ENCODE measurements at regions not wholly inside any gene's neighbourhood (a gene's known extent, or its start where the extent isn't known, plus 50 kb on each side); places are given as distances from the start of the nearest gene placed in this dataset.

DNA sequence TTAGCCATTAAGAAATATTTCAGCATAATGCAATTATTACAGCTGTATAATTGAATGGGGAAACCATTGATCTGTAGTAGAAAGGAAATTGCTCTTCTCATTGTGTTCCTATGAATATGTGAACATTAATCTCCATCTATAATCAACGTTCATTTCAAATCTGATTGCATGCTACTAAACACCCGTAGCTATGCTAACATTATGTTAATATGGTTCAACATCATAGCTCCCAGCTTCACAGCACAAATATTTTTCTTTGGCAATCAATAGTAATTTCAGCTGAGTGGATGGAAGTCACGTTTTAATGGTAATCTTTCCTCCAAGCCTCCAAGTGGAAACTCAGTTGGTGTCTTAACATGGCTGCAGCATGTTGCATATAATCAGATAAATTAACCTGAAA, 454.4 kb downstream of the MAFB start:
- DNase-seq = no peak
- TF ChIP-seq GATA1 (IDR thresholded peaks at IDR 0.05; ENCODE audit: low read depth, low read length) (no peak), POLR2A (IDR thresholded peaks at IDR 0.05; ENCODE audit: low read length) (no peak)

DNA sequence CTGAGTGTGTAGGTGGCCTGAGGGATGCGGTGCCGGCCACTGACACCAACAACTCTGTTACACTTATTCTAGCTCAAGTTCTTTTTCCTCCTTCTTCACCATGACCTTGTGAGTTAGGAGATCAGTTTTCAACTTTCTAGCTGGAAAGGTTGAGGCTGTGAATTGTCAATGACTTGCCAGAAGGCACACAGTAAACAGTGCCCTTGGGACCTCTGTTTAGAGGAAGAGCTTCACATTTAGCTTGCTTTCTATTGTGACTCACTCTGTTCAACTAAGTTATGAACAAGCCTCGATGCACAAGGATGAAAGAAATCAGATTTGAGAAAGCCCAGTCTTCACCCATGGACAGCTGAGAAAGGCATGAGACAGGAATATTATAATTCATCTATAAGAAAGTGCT, 455.6 kb downstream of the MAFB start:
- no peak for DNase-seq

DNA sequence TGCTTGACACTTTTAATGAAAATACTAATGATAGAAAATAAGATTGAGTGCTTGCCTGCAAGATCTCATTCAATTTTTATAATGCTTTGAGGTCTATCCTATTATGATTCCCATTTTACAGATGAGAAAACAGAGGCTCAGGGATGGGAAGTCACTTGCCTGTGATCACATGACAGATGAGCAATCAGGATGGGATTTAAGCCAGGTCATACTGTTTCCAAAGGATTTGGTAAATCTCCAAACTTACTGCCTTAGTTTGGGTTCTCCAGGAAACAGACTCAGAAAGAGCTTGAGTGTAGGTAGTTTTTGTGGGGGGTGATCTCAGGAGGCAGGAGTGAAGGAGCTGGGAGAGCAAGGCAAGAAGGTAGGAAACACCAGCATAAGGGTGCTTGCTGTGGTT, 456.3 kb downstream of the MAFB start:
- no peak for TF ChIP-seq POLR2A (IDR thresholded peaks at IDR 0.05; ENCODE audit: low read length)
- no peak for TF ChIP-seq GATA1 (IDR thresholded peaks at IDR 0.05; ENCODE audit: low read depth, low read length)
- no peak for DNase-seq

More for the DNA sequence above, 455.6 kb downstream of the MAFB start:
- TF ChIP-seq GATA1 (IDR thresholded peaks at IDR 0.05; ENCODE audit: low read depth, low read length) (no peak), POLR2A (IDR thresholded peaks at IDR 0.05; ENCODE audit: low read length) (no peak)

DNA sequence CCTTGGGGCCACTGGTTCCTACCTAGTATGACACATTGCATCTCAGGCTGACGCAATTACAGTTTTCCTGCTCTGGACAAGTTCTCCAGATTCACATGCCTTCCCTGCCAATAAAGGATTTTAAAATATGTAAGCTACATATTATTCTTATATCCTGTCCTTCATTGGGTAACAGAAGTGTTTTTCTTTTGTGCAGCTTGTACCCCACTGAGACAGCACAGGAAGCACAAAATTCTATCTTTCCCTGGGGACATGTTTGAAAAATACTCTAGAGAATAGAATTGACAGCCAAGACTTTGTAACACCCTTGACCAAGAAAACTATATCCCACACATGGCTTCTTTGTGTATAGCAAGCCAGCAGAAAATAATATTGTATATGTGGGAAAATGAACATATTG, 456.8 kb downstream of the MAFB start:
- no peak for DNase-seq
- TF ChIP-seq GATA1 (IDR thresholded peaks at IDR 0.05; ENCODE audit: low read depth, low read length) (no peak), POLR2A (IDR thresholded peaks at IDR 0.05; ENCODE audit: low read length) (no peak)

DNA sequence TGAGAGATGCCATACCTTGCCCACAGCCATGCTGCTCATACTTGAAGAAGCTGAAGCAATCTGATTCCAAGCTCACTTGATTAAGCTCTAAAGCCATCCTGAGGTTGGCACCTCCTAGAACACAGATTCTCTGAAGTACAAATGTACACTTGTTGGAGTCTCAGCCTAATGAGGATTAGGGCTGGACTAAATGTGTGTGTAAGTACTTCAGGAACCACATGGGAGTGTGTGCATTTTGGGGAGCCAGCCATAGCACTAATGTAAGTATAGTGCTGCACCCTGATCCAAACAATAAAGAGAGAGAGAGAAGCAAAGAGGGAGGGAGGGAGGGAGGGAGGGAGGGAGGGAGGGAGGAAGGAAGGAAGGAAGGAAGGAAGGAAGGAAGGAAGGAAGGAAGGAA, 458.6 kb downstream of the MAFB start:
- no peak for DNase-seq
- TF ChIP-seq POLR2A (IDR thresholded peaks at IDR 0.05; ENCODE audit: low read length) = no peak
- TF ChIP-seq GATA1 (IDR thresholded peaks at IDR 0.05; ENCODE audit: low read depth, low read length) = no peak

DNA sequence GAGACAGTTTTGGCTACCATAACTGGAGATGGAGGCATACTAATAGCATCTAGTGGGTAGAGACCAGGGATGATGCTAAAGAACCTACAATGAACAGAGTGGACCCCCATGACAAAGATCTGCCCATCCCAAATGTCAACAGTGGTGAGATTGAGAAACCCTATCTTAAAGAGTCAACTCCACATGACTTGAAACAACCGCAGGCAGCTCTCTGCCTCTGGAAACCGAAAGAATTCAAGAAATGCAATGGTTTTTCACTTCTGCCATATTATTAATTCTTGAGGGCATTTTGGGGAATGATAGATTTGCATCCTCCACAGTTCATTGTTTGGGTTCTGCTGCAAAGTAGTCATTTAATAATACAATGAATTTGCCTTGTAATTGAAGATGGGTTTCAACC, 463.4 kb downstream of the MAFB start:
- DNase-seq = no peak
- TF ChIP-seq GATA1 (IDR thresholded peaks at IDR 0.05; ENCODE audit: low read depth, low read length) = no peak
- TF ChIP-seq POLR2A (IDR thresholded peaks at IDR 0.05; ENCODE audit: low read length) = no peak

DNA sequence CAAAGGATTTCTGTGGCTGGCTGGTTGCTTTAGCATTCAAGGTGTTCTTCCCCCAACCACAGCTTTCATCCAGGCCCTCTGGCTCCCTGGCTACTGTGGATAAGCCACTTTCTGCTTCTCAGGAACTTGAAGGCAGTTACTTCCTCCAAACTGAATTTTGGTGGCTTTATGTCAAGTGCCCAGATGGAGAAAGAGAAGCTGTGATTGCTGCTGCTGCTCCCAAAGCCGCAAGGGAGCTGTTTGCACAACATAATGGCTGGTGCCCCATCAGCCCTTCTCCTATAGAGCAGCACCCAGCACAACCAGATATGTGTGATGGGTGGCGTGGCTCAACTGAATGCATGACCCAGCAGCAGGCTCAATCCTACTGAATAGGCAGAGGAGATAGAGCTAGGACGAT, 465.2 kb downstream of the MAFB start:
- TF ChIP-seq POLR2A (IDR thresholded peaks at IDR 0.05; ENCODE audit: low read length) (no peak), GATA1 (IDR thresholded peaks at IDR 0.05; ENCODE audit: low read depth, low read length) (no peak)
- no peak for DNase-seq

DNA sequence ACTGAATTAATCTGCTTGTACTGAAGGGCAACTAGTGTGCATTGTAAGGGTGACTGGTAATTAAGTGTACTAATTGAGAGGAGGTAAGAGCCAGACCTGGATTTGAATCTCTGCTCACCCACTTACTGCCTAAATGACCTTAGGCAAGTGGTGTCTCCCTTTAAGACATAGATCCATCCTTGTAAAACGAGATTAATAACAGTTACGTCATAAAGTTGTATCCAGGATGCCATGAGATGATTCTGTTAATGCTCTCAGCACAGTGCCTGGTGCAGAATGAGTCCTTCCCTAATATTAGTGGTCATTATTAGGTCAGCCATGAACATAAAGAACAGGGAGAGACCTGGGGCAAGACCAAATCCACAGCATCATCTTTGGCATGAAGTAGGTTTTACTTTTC, 470.1 kb downstream of the MAFB start:
- DNase-seq = no peak
- TF ChIP-seq GATA1 (IDR thresholded peaks at IDR 0.05; ENCODE audit: low read depth, low read length) (no peak), POLR2A (IDR thresholded peaks at IDR 0.05; ENCODE audit: low read length) (no peak)

DNA sequence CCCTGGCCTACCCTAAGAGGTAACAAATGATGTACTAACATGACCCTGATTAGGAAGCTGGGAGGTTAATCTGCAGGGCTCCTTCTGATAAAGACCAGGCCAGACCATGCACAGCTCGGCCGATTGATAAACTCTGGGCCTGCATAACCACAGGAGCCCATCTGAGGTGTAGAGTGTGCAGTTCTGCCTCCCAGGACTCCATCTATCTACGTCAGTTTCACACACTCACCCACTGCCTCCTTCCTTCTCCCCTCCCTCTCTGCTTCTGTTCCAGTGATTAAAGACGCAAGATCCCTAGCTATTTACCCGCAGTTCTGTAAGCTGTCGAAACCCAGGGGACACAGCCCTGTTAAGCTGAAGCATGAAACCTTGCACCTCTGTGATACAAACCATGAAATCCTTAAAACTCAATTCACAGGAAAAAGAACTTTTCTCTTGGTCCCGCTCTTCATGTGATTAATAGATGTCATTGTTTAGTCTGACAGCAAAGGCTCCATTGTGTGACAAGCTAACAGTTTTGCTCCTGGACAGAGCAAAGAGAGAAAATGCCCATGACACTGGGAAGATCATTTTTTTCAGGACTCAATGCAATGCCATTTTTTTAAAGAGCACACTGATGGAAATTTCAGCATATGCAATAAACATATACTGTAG, 470.6 kb downstream of the MAFB start:
- no peak for DNase-seq
- TF ChIP-seq POLR2A (IDR thresholded peaks at IDR 0.05; ENCODE audit: low read length) (no peak), GATA1 (IDR thresholded peaks at IDR 0.05; ENCODE audit: low read depth, low read length) (no peak)

DNA sequence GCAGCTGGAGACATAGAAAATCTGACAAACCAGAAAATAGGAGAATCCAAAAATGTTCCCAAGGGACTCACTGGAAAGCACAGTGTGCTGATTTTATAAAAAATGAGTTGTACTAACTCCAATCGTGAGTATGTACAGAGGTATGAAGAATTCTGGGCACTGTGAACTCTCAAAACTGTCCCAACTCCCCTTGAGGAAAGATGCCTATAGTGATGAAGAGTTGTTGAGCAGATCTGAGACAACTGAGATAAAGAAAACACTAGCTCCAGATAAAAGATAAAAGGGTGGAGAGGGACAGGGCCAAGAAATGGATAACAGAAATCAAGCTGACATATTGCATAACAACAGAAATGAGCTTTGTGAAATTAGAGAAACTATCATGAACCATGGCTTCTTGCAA, 481.4 kb downstream of the MAFB start:
- DNase-seq = no peak
- TF ChIP-seq POLR2A (IDR thresholded peaks at IDR 0.05; ENCODE audit: low read length) = no peak
- TF ChIP-seq GATA1 (IDR thresholded peaks at IDR 0.05; ENCODE audit: low read depth, low read length) = no peak

DNA sequence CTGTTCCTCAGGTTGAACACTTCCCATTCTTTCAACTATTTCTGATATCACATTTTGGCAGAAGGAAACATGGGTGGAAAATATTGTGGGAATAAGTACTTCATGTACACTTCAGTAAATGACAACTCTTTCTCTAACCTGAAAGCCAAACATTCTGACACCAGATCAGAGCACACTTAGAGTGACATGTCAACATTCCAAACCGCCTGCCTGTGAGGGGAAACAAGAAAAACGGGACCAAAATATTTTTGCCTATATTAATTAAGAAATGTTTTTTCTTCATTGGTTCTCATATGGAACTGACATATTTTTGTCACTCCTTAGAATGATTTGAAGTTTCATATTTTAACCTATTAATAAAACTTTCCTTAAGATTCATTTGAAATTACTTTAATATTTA, 483.1 kb downstream of the MAFB start:
- TF ChIP-seq POLR2A (IDR thresholded peaks at IDR 0.05; ENCODE audit: low read length) = no peak
- DNase-seq = no peak

DNA sequence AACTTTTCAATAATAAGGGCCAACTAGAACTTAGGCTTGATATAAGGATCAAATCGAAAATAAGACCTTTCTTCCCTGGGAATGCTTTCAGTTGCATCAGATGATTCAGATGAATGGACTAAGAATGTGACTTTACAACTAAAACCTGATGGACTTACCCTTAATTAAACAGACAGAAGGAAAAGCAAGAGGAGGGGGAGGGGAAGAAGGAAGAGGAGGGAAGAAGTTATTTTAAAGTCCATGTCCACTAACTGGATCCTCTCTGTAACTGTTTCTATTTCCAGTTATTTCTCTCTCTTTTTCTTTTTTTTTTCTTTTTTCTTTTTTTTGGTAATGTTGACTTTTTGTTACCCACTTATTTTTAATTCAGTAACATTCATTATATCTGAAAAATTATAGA, 486.0 kb downstream of the MAFB start:
- DNase-seq = no peak
- TF ChIP-seq GATA1 (IDR thresholded peaks at IDR 0.05; ENCODE audit: low read depth, low read length) (no peak), POLR2A (IDR thresholded peaks at IDR 0.05; ENCODE audit: low read length) (no peak)

DNA sequence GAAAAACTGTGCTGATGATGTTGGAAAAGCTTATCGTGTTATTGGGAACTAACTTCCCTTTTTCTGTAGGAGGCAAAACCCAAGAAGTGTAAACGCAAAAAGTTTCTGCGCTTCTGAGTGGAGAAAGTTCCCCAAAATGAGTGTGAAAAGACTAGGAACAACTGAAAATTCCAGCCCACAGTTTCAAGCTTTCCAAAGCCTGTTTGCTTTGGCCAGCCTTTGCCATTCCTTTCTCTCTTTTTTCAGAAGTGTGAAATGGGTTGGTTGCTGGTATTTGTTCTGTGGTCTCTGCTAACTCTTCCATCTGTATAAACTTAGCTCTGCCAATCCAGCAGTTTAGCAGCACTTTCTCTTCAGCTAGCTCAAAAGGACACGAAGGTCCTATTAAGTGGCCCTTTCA, 491.3 kb downstream of the MAFB start:
- TF ChIP-seq GATA1 (IDR thresholded peaks at IDR 0.05; ENCODE audit: low read depth, low read length) (no peak), POLR2A (IDR thresholded peaks at IDR 0.05; ENCODE audit: low read length) (no peak)
- DNase-seq = no peak

DNA sequence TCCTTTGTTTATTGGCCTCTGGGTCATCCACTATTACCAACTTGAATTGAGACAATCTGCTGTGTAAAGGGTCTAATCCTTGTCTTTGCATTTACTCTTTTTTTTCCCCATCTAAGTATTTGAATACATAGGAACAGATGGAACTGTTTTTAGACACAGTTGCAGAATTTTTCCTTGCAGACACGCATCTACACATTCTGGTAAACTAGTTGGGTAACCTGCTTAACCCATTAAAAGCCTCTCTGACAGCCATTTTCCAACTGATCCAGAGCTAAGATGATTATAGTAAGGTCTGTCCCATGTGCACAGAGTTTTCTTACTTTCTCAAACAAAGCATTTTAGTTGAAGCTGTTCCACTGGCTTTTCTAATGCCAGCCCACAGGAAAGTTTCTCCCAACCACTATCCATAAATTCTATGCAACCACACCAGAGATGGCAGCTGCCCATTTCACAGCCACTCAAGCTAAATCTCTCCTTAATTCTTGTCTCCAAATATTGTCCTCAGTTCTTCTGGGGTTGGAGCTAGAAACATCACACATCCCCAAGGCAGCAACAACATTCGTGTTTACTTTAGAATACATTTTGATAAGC, 492.1 kb downstream of the MAFB start:
- DNase-seq = no peak
- TF ChIP-seq GATA1 (IDR thresholded peaks at IDR 0.05; ENCODE audit: low read depth, low read length) (no peak), POLR2A (IDR thresholded peaks at IDR 0.05; ENCODE audit: low read length) (no peak)

DNA sequence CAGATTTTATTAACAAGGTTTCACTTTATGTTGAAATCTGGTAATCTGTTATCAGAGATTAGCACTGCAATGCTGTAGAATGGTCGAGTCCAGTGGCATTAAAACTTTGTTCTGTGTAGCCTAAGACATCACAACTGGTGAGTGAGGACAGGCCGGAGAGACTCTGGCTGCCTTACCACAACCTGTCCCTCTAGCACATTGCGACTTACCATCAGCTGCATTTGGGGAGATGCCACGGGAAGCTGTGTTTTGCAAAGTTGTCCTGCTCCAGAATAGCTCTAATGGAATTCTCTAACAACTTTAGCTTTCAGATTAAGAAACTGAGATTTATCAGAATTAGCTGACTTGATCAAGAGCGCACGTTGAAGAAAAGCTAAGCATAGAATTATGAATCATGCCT, 493.3 kb downstream of the MAFB start:
- TF ChIP-seq GATA1 (IDR thresholded peaks at IDR 0.05; ENCODE audit: low read depth, low read length) (no peak), POLR2A (IDR thresholded peaks at IDR 0.05; ENCODE audit: low read length) (no peak)

More for the DNA sequence above, 493.3 kb downstream of the MAFB start:
- DNase-seq = no peak
